Gastroesophageal sphincter (tissue), 4 donors: ENCODE measurements at regions not wholly inside any gene's neighbourhood (a gene's known extent, or its start where the extent isn't known, plus 50 kb on each side); places are given as distances from the start of the nearest gene placed in this dataset.

Experiments used
- ATAC-seq: fragments of 150-250 bp; one replicate; pipeline ENCODE4 v1.9.1; 2016; ENCODE audit warnings: mild to moderate bottlenecking, moderate library complexity
- H3K27ac ChIP-seq, 4 donors: fragments of 200-600 bp; sonication (generic) in 3 of 4; 1 replicate in 3 of 4; 2 replicates in 1 of 4; pipeline ENCODE4 v1.5.1; 2016 to 2019
- H3K27me3 ChIP-seq: fragments of 200-600 bp; sonication (generic); one replicate; pipeline ENCODE4 v1.5.1; 2019
- H3K36me3 ChIP-seq, 2 donors: fragments of 200-600 bp; sonication (generic); one replicate each; pipeline ENCODE4 v1.5.1; 2019; ENCODE audit warnings: control low read depth in 1 of 2
- H3K4me1 ChIP-seq, 3 donors: fragments of 200-600 bp; sonication (generic); 1 replicate in 2 of 3; 2 replicates in 1 of 3; pipeline ENCODE4 v1.5.1; 2016 to 2019; ENCODE audit warnings: control low read depth in 2 of 3
- H3K4me3 ChIP-seq, 2 donors: fragments of 200-600 bp; sonication (generic); one replicate each; pipeline ENCODE4 v1.5.1; 2019; ENCODE audit warnings: mild to moderate bottlenecking in 1 of 2, moderate library complexity in 1 of 2
- H3K9me3 ChIP-seq, 3 donors: fragments of 200-600 bp; sonication (generic); one replicate each; pipeline ENCODE4 v1.5.1; 2017 to 2019; ENCODE audit warnings: control low read depth in 2 of 3
- CTCF ChIP-seq, 4 experiments: fragments of 200-600 bp in 2 of 4; fragments of 450-650 bp in 2 of 4; sonication (generic) in 1 of 4; IDR thresholded peaks; one replicate each; pipeline ENCODE4 v1.5.1; 2017 to 2019; ENCODE audit warnings: antibody characterized with exemption in 4 of 4, mild to moderate bottlenecking in 2 of 4, moderate library complexity in 2 of 4
- EP300 ChIP-seq: sonication (generic); formaldehyde crosslinking; IDR thresholded peaks from one replicate; pipeline ENCODE4 v1.6.1; 2017; ENCODE audit warnings: antibody characterized with exemption, mild to moderate bottlenecking
- POLR2A ChIP-seq, 2 donors: fragments of 450-650 bp; IDR thresholded peaks; one replicate each; pipeline ENCODE4 v1.6.1; 2017; ENCODE audit warnings: antibody characterized with exemption in 2 of 2, mild to moderate bottlenecking in 2 of 2, moderate library complexity in 1 of 2
- POLR2AphosphoS5 ChIP-seq: sonication (generic); formaldehyde crosslinking; IDR thresholded peaks from one replicate; pipeline ENCODE4 v1.6.1; 2017; ENCODE audit warnings: antibody characterized with exemption
- WGBS, 2 donors: methylation state at CpG; one replicate each; pipeline ENCODE4 v1.1.5; 2018; ENCODE audit warnings: low coverage in 1 of 2; 5-methylcytosine and 5-hydroxymethylcytosine counted together

- WGBS, 2 donors, result 35 to 78% methylated on average over 2 to 3 of the region's 3 CpGs
- H3K9me3 ChIP-seq, result no peaks in the 10 kb centered on the region
- H3K4me3 ChIP-seq, result no peak overlapping the region
- H3K4me1 ChIP-seq, result no peaks in the 10 kb centered on the region
- no peaks in the 10 kb centered on the region for H3K36me3 ChIP-seq
- no peak overlapping the region for H3K27ac ChIP-seq
- TF ChIP-seq EP300 (no peak), CTCF (IDR thresholded peaks at IDR 0.05) (no peak), POLR2A (IDR thresholded peaks at IDR 0.05) (no peak), POLR2AphosphoS5 (no peak)
- H3K27me3 ChIP-seq, result no peaks in the 10 kb centered on the region
- ATAC-seq, result no peak
These were observed 595.0 kb downstream of the PYDC2 start for GRCh38 chr3:192055946-192056345.

GRCh38 chr3:192057261-192057660, 596.3 kb downstream of the PYDC2 start:
- 60 to 72% methylated on average over 2 of the region's 3 CpGs for WGBS, 2 donors
- no peaks in the 10 kb centered on the region for H3K36me3 ChIP-seq
- H3K27ac ChIP-seq, result no peak overlapping the region
- no peak for ATAC-seq
- no peaks in the 10 kb centered on the region for H3K4me1 ChIP-seq
- no peaks in the 10 kb centered on the region for H3K9me3 ChIP-seq
- H3K4me3 ChIP-seq, result no peak overlapping the region
- H3K27me3 ChIP-seq, result no peaks in the 10 kb centered on the region
- TF ChIP-seq POLR2A (IDR thresholded peaks at IDR 0.05) (no peak), EP300 (no peak)

- Histone ChIP-seq H3K27ac (no peak overlapping the region), H3K27me3 (peaks cover 6% of the 10 kb centered on the region), H3K4me3 (no peak overlapping the region), H3K9me3 (no peaks in the 10 kb centered on the region), H3K36me3 (no peaks in the 10 kb centered on the region), H3K4me1 (no peaks in the 10 kb centered on the region)
- 50 to 80% methylated on average over 1 to 3 of the region's 3 CpGs for WGBS, 2 donors
- ATAC-seq, result no peak
- TF ChIP-seq POLR2AphosphoS5, result no peak
- no peak for TF ChIP-seq POLR2A (IDR thresholded peaks at IDR 0.05)
- no peak for TF ChIP-seq EP300
- no peak for TF ChIP-seq CTCF (IDR thresholded peaks at IDR 0.05)
These were observed 599.3 kb downstream of the PYDC2 start for GRCh38 chr3:192060160-192060781.

GRCh38 chr3:192061426-192061825, 600.5 kb downstream of the PYDC2 start:
- TF ChIP-seq CTCF (IDR thresholded peaks at IDR 0.05), result no peak
- no peak for TF ChIP-seq POLR2A (IDR thresholded peaks at IDR 0.05)
- no peak for TF ChIP-seq POLR2AphosphoS5
- TF ChIP-seq EP300, result no peak
- Histone ChIP-seq H3K27ac (no peak overlapping the region), H3K36me3 (no peaks in the 10 kb centered on the region), H3K4me3 (no peak overlapping the region), H3K4me1 (no peaks in the 10 kb centered on the region), H3K27me3 (peaks cover 6% of the 10 kb centered on the region), H3K9me3 (no peaks in the 10 kb centered on the region)
- ATAC-seq, result no peak
- 78 to 89% methylated on average over 2 of the region's 2 CpGs for WGBS, 2 donors

GRCh38 chr3:192062186-192062585, 601.2 kb downstream of the PYDC2 start:
- Histone ChIP-seq H3K4me3 (no peak overlapping the region), H3K4me1 (no peaks in the 10 kb centered on the region), H3K9me3 (no peaks in the 10 kb centered on the region), H3K36me3 (no peaks in the 10 kb centered on the region), H3K27ac (no peak overlapping the region), H3K27me3 (peaks cover 6% of the 10 kb centered on the region)
- ATAC-seq, result no peak
- 30 to 61% methylated on average over 3 of the region's 3 CpGs for WGBS, 2 donors
- TF ChIP-seq POLR2A (IDR thresholded peaks at IDR 0.05) (no peak), CTCF (IDR thresholded peaks at IDR 0.05) (no peak), EP300 (no peak), POLR2AphosphoS5 (no peak)
